ENCODE measurements at regions not wholly inside any gene's neighbourhood (a gene's known extent, or its start where the extent isn't known, plus 50 kb on each side); places are given as distances from the start of the nearest gene placed in this dataset.

DNA sequence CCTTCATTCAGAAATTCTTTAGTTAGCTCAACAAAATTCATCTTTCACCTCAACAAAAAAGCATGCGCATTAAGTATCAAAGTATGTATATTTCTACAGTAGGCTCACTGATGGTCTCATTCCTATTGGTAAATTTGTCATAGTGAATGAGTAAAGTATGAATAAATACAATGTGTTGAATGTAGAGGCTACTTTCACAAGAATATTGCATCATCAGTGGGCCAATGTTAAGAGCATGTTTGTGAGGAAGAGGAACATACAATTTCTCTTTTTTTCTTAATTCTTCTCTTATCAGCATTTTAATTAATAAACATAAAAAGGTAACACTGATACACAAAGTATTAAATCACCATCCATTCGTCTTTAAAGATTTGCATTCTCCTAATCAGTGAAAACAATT is 505.1 kb downstream of the CETN3 start:
- DNase-seq = no peak

- no peak for DNase-seq
Observed at GRCh38 chr5:89901983-89902382, 507.6 kb downstream of the CETN3 start.

GRCh38 chr5:89901346-89901745 is 508.2 kb downstream of the CETN3 start:
- no peak for DNase-seq

- DNase-seq = no peak
Observed at GRCh38 chr5:89900346-89900745, 509.2 kb downstream of the CETN3 start.

GRCh38 chr5:89899559-89899958 is 510.0 kb downstream of the CETN3 start:
- no peak for DNase-seq

DNA sequence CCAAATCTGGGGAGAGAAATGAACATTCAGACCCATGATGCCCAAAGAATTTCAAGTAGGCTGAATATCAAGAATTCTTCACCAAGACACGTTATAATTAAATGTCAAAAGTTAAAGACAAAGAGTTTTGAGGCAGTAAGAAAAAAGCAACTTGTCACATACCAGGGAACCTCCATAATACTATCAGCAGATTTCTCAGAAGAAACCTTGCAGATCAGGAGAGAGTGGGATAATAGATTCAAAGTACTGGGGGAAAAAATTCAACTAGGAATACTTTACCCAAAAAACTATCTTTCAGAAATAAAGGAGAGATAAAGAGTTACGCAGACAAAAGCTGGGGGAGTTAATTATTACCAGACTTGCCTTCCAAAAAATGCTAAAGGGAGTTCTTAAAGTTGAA is 516.0 kb downstream of the CETN3 start:
- DNase-seq = no peak

DNA sequence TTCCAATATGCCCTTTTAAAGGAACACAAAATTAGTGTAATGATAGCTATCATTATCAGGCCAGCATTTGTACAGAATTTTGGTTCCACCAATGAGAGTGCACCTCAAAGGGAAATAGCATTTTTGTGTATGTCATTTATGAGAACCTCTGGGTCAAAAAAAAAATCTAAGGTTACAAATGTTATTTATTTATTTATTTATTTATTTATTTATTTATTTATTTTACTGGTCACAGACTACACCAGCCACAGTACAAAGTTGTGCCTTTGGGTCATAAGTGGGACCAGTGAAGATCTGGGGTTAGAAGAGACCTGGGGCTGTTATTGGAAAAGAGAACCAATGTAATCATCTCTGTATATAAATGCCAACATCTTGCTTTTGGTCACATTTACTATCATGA is 523.9 kb downstream of the CETN3 start:
- DNase-seq = no peak

DNA sequence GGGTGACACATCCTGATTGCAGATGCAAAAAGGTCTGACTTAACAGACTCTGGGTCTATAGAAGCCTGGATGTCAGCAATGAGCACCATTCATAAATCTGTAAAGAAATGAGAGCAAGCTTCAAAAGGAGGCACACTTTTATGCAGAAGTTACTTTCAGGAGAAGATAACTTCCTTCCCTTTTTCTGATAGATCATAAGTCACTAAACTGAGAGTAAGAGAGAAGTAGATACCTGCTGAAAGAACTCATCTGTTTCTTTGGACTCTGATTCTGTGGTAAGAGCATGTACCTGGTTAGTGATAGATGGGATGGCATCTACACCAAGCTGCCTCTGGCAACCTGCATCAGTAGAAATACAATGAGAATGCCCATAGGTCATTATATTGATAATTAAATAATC is 525.6 kb downstream of the CETN3 start:
- no peak for DNase-seq

GRCh38 chr5:89878140-89879132 is 531.1 kb downstream of the CETN3 start:
- no peak for DNase-seq

- no peak for DNase-seq
Observed at GRCh38 chr5:89871906-89872305, 537.6 kb downstream of the CETN3 start.

- no peak for DNase-seq
Observed at GRCh38 chr5:89869346-89869745, 540.2 kb downstream of the CETN3 start.

DNA sequence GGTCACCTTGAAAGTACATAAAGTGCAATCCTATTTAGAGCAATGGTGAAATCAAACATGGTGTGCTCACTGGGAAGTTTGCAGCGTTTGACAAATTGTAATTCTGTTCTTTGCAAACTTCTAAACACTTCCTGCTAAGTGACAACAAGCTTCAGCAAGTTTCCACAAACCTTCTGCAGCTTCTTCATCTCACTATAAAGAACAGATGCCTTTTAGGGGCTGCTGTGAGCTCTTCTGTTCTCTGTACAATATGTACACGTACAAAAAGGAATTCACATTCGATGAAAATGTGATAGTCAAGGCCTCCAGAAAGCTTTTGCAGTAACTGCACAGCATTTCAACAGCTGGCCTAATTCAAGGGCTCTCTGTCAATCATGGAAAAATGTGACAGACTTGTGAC is 543.1 kb downstream of the CETN3 start:
- DNase-seq = no peak

- no peak for DNase-seq
Observed at GRCh38 chr5:89864941-89865340, 544.6 kb downstream of the CETN3 start.

GRCh38 chr5:89857790-89858189 is 551.8 kb downstream of the CETN3 start:
- no peak for DNase-seq

DNA sequence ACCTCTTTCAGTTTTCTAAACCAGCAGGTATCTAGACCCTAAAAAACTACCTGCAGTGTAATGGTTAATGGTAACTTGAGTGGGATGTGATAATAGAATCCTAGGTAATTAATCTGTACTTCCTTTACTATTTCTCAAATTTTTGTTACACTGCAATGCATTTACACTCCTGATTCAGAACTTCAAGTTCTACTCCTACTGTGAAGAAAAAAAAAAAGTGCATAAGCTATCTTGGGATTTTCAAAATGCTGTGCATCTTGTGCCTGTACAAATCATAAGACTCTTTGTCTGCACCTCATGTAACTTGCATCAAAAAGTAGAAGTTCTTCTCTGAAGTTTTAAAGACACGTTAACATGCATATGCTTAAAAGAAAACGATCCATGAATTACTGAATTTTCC is 554.1 kb downstream of the CETN3 start:
- DNase-seq = no peak

DNA sequence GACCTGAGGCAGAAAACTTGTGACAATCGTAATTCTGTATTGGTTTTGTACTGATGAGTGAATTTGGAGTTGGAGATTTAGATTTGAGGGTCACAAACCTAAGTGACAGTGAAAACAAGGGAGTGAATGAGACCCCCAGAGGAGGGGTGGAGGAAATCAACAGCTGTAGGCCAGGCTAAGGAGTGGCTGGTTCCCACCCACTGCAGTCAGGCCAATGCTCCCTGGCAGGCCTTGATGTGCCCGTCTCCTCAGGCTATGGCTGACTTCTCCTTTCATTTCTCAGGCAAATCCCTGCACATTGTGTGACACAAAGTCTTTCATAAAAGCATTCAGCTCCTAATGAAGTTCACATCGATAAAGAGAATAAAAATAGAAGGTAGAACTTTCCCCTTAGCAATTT is 557.6 kb downstream of the CETN3 start:
- DNase-seq = no peak

DNA sequence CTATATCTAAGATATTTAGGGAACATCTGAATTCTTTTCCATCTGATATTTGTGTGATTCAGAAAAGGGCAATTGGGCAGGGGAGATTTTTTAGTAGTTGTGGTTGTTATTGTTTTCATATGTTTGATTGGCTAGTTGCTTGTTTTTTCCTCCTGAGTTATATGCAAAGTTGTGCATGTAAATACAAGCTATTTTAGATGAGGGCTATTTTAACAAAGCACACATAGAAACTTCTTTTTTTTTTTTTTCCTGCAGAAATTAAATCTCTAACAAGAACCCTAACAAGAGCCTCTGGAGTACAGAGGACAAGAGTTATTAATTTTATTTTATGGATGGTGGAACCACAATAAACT is 559.1 kb downstream of the CETN3 start:
- no peak for DNase-seq

DNA sequence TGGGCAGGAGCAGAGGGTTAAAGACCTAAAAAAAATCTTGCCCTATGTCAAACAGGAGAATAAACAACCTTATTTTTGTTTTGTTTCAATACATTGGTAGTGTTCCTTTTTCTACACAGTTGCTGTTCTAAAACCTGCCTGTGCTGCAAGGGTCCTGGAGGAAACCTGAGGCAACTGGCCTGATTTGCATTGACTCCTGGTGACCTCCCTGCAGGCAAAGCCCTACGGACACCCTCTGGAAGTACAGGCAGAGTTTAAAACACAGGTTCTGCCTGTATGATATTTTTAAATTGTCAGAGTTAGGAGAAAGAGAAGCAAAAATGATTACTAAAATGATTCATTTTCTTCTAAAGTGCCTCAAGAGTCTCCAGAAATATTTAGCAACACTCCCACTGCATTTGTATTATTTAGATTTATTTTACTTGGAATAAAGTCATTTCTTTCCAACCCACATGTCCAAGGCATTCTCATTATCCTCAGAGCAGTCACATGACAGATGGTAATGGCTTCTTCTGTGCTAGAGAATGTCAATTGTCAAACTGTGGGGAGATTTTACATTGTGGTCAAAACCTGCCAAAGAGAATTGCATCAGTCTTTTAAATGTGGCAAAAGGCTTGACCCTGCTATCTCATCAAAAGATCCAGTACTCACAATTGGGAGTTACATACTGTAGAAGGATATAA is 559.6 kb downstream of the CETN3 start:
- no peak for DNase-seq

DNA sequence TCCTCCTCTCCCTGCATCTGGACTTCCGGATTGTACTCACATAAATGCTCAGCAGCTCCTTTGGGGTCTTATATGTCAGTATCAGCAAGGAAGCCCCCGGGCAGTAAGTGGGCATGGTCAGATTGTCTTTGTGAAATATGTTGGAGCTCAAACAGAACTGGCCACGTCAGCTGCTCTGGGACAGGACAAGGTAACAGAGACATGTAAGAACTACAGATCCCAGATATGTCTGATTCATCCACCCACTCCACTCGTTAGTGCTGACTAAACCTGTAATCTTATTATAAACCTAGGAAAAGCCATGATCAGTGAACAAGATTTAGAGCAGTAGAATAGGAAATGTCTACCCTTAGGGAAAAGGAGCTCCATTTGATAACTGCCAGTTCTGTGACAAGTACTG is 561.8 kb downstream of the CETN3 start:
- no peak for DNase-seq

GRCh38 chr5:89844548-89844947 is 565.0 kb downstream of the CETN3 start:
- no peak for DNase-seq

DNA sequence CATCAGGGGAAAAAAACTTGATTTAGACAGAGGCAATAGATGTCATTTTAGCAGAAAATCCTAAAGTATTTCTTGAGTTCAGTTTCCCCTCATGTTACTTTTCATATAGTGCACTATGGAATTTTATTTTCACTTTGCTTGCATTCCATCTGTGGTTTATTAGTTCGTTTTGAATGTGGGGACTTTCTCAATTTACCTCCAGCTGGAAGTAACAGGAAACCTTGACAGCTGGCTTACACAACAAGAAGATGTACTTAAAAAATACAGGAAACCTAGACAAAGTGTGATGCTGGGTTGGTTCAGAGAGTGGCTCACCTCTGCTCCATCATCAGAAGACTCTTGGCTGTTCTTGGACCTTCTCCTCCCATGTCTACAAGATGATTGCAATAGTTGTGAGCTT is 567.0 kb downstream of the CETN3 start:
- DNase-seq = no peak

- no peak for DNase-seq
Observed at GRCh38 chr5:89840906-89841305, 568.6 kb downstream of the CETN3 start.

DNA sequence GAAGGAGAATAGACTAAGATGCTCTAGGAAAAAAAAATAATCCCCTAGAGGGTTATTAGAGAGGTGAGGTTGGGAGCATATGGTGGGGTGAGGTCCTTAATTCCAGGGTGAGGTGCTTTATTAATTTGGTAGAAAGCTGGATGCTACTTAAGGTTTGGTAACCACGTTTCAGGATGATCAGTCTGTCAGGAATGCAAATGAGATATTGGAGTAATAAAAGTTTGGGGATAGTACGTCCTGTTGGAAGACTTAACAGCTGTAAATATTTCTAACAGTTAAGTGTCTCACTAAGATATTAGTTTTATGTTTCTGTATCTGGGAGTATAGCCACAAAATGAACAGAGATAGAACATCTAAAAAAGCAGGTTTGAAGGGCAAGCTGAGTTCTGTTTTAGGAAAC is 578.9 kb downstream of the CETN3 start:
- DNase-seq = no peak

GRCh38 chr5:89827960-89828359 is 581.6 kb downstream of the CETN3 start:
- no peak for DNase-seq

All from activated CD4-positive, CD25-positive, alpha-beta regulatory T cell treated with anti-CD3 and anti-CD28 coated beads, Interleukin-2, amount 50 U/mL, for 72 hours (primary cell).